Hematopoietic multipotent progenitor cell treated with erythropoietin and hydrocortisone succinate and interleukin-3 and kit ligand, for 4 days (in vitro differentiated cells): ENCODE measurements at regions not wholly inside any gene's neighbourhood (a gene's known extent, or its start where the extent isn't known, plus 50 kb on each side); places are given as distances from the start of the nearest gene placed in this dataset.
A peak's percentile ranks its signal among the peaks of the same experiment; 100 is the strongest.
"Not testable (repeated sequence)": the region's sequence is repeated elsewhere in the genome, so short reads cannot be mapped to it uniquely, and the experiment has no call there.

Experiments used
- DNase-seq: peaks from one replicate; pipeline ENCODE4 v3.0.0-alpha.2; 2015

- DNase-seq = not testable (repeated sequence)
These were observed 335.0 kb downstream of the SRGAP2C start for GRCh38 chr1:121519756-121520286.

DNA sequence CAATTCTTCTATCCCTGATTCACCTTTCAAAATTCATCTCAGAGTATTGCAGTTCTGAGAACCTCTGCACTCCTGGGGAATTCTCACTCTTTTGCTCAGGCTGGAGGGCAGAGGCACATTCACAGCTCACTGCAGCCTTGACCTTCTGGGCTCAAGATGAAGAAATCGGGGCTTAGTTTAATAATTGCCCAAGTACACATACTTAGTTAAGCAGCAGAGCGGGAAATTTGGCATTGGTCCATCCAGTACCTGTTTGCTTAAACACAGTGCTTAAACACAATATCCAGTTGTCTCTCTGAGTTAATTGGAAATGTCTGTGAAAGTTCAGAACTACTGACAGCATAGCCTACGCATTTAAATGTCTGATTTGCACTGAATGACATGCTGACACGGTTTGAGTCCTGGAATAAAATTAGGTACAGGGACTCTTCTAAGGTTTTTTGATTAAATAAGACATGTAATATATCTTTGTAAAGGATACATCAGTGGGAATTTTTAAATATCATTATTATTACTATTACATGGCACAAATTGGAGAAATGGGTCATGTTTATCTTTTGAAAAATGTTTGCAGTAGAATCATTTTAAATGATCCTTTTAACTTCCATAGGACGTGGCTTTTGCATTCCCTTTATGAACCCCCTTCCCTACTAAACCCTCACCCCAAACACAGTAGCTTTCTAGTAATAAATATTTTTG is 337.4 kb downstream of the SRGAP2C start:
- DNase-seq = no peak

- DNase-seq = not testable (repeated sequence)
These were observed 338.3 kb downstream of the SRGAP2C start for GRCh38 chr1:121523112-121523511.

GRCh38 chr1:121525355-121525754 is 340.6 kb downstream of the SRGAP2C start:
- DNase-seq = peak; percentile 57

GRCh38 chr1:121528958-121529357 is 344.2 kb downstream of the SRGAP2C start:
- peak; percentile 41 for DNase-seq

GRCh38 chr1:121530026-121530425 is 345.3 kb downstream of the SRGAP2C start:
- DNase-seq = not testable (repeated sequence)

- DNase-seq = not testable (repeated sequence)
These were observed 347.0 kb downstream of the SRGAP2C start for GRCh38 chr1:121531747-121532146.

DNA sequence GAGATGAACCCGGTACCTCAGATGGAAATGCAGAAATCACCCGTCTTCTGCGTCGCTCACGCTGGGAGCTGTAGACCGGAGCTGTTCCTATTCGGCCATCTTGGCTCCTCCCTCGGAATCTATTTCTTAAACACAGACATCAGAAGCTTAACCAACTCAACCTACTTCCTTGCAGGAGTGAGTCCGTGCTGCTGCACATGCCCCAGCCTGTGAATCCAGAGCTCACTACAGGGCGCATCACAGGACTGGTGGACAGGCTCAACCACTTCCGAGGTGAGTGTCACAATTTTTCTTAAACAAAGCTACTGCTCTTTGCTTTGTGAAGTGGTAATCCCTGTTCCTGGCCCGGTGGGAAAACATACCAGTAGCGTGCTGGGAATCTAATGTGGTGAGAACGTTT is 353.4 kb downstream of the SRGAP2C start:
- DNase-seq = not testable (repeated sequence)

DNA sequence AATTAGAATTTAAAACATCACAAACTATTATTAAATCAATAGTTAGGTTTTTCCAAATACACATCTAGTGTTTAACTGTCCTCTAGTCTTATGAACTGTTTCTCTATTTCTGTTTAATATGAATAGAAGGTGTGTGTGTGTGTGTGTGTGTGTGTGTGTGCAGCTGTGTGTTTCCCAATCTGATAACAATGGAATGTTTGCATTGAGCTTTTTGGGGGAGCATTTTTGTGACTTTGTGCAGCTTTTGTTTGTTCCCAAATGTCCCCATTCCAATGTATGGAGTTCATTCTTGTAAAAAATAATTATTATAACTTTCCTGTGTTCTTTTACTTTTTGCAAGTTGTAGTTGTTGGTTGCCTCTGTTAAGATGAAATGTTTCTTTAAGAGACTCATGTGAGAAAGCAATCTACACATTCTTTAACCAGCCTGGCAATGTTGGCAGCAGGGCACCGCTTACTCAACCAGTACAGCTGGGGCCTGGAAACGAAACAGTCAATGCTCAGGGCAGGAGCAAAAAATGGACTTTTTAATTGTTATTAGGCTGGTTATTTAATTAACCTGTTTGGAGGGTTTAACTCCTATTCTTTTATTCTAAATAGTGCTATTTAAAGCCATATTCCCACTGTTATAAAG is 354.3 kb downstream of the SRGAP2C start:
- DNase-seq = no peak

DNA sequence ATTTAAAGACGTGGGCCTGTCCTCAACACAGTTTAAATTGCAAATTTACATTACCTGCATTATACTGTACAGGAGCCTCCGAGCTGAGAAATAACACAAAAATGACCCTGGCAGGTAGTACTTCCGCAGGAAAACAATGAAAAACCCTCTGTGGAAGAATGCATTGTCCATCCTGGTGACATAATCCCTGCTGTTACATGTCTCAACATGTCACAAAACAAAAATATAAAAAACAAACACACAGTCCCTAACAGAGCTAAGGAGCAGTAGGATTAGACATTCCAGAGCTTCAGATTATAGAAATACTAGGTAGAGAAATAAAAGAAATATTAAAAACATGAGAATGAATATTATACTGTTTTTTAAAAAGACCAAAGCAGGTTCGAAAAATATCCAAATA is 359.2 kb downstream of the SRGAP2C start:
- not testable (repeated sequence) for DNase-seq

DNA sequence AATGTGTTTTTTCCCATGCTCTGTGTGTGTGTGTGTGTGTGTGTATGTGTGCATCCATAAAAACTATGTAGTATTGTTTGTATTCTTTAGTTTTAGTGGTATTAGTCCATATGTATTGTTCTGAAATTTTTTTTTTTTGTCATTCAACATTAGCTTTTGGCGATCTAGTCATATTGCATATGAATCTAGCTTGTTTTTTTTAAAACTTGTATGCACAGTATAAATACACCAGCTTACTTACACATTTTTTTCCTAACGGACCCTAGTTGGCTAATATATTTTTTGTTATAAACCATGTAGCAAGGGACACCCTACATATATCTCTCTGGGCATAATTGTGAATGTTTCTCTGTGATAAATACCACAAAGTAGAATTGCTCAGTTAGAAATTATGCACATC is 359.7 kb downstream of the SRGAP2C start:
- no peak for DNase-seq

DNA sequence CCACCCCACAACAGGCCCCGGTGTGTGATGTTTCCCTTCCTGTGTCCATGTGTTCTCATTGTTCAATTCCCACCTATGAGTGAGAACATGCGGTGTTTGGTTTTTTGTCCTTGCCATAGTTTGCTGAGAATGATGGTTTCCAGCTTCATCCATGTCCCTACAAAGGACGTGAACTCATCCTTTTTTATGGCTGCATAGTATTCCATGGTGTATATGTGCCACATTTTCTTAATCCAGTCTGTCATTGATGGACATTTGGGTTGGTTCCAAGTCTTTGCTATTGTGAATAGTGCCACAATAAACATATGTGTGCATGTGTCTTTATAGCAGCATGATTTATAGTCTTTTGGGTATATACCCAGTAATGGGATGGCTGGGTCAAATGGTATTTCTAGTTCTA is 361.1 kb downstream of the SRGAP2C start:
- DNase-seq = not testable (repeated sequence)

- DNase-seq = no peak
These were observed 362.2 kb downstream of the SRGAP2C start for GRCh38 chr1:121546830-121547591.

- not testable (repeated sequence) for DNase-seq
These were observed 363.0 kb downstream of the SRGAP2C start for GRCh38 chr1:121547726-121548125.

GRCh38 chr1:121550817-121551216 is 366.0 kb downstream of the SRGAP2C start:
- DNase-seq = not testable (repeated sequence)

DNA sequence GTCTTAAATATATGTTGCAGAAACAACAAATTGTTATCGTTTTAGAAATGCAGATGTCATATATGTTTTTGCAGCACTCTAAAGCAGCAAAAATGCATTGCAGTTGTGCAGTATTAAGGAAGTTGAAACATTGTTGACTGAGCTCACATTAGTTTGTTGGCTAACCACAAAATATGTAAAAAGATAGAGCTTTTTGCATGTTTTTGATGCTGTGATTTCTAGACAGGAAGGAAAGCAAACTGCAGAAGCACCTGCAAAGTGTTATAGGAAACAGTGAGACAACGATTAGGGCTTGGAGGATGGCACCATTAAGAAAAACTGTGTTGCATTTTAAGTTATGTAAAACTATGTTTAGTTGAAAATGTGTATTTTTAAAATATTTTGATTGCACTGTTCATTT is 366.7 kb downstream of the SRGAP2C start:
- DNase-seq = not testable (repeated sequence)

DNA sequence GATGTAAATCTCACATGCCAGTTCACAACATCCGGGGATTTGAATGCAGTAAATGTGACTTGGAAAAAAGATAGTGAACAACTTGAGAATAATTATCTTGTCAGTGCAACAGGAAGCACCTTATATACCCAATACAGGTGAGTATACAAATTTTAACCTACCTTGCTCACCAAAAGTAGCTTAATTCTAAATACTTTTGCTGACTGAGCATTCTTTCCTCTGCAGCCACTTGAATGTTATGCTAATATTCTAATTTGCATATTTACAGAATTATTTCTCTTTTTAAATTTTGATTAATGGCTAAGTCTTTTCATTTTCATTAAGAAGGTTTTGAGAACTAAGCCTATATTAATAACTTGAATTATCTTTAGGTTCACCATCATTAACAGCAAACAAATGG is 371.8 kb downstream of the SRGAP2C start:
- DNase-seq = not testable (repeated sequence)

DNA sequence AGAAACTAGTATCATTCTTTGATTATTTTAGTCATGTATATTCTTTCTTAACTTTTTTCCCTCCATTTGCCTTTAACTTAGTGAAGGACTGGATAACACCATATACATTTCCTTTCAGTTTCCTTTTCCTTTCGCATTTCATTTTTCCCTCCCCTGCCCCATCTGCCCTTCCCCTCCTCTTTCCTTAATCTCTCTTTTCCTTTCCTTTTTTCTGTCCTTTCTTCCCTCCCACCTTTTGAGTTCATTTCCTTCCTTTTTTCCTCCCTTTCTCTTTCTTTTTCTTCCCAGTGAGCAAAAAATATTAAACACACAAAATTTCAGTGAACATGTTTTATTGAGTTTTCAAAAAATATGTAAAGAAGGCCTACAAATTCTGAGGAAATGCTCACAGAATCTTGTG is 373.3 kb downstream of the SRGAP2C start:
- not testable (repeated sequence) for DNase-seq

GRCh38 chr1:121558514-121558913 is 373.7 kb downstream of the SRGAP2C start:
- peak; percentile 52 for DNase-seq

GRCh38 chr1:121566346-121566745 is 381.6 kb downstream of the SRGAP2C start:
- DNase-seq = no peak

GRCh38 chr1:121569428-121569827 is 384.7 kb downstream of the SRGAP2C start:
- no peak for DNase-seq

DNA sequence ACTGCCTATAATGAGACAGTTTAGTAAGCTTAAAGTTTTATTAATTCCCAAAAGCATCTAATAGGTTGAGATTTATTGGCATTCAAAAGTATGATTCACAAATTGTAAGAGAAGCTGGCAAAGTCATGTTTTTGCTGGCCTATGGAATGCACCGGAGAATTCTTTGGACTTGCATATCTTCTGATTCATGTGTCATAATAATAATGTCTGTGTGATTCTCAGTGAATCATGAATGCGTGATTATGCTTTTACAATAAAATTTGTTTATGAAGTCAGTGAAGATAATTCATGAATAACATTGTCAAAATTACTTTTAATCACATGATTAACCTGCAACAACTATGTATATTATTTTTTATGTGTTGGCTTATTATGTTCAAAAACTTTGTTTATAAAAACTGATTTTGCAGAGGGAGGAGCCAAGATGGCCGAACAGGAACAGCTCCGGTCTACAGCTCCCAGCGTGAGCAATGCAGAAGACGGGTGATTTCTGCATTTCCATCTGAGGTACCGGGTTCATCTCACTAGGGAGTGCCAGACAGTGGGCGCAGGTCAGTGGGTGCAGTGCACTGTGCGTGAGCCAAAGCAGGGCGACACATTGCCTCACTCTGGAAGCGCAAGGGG is 389.2 kb downstream of the SRGAP2C start:
- DNase-seq = not testable (repeated sequence)

- not testable (repeated sequence) for DNase-seq
These were observed 389.7 kb downstream of the SRGAP2C start for GRCh38 chr1:121574505-121574899.
